K562 (cell line): ENCODE measurements at regions not wholly inside any gene's neighbourhood (a gene's known extent, or its start where the extent isn't known, plus 50 kb on each side); places are given as distances from the start of the nearest gene placed in this dataset.

ENCODE experiments used
- ATAC-seq: fragments of 200-7000 bp; cut with Tn5 transposase; 3 replicates; pipeline ENCODE4 v1.9.1; 2020; ENCODE audit warnings: moderate library complexity
- BruUV-seq: library from RNA; stranded (reverse); fragments of 400-500 nt; replicated peaks from 2 replicates; lab custom pipeline; 2021; lab: Mats Ljungman, UMichigan
- CTCF ChIA-PET: fragments of 300-600 bp; formaldehyde crosslinking; extraction: SDS; loops from one replicate; lab custom pipeline; 2021; ENCODE audit warnings: low intra/inter-chr PET ratio; lab: Yijun Ruan, JAX
- POLR2A ChIA-PET: fragments of 300-600, 350-650 bp; sonication (Branson Sonifier 250); formaldehyde crosslinking; extraction: SDS; loops from one replicate; lab custom pipeline; 2021; ENCODE audit warnings: antibody characterized with exemption, inconsistent platforms; lab: Yijun Ruan, JAX
- DNase-seq, 4 experiments: peaks; one replicate each; pipeline versions ENCODE4 v3.0.0 to v3.0.0-alpha.2; 2011 to 2018; ENCODE audit warnings: low spot score in 3 of 4, mixed read lengths in 3 of 4; ENCODE audit errors: extremely low read depth in 1 of 4
- FAIRE-seq: peaks from 2 replicates; lab custom pipeline; 2011; peaks lifted over from hg19 to GRCh38; lab: Jason Lieb, UNC
- H2AFZ ChIP-seq: 2 replicates; pipeline ENCODE4 v1.6.0; 2011; ENCODE audit warnings: low read depth, low read length, control low read depth, inconsistent platforms
- H3K27ac ChIP-seq: fragments of 200-600 bp; 3 replicates; pipeline ENCODE4 v1.8.0; 2011; ENCODE audit warnings: low read depth, mild to moderate bottlenecking, control low read depth, inconsistent platforms, low read length, moderate library complexity, mixed read lengths; ENCODE audit errors: extremely low read depth
- H3K27me3 ChIP-seq, 2 experiments: fragments of 300-600 bp in 1 of 2; 2 replicates in 1 of 2; 3 replicates in 1 of 2; pipeline versions ENCODE4 v1.6.0 to v1.8.0; 2011; ENCODE audit warnings: inconsistent platforms in 2 of 2, low read length in 2 of 2, mild to moderate bottlenecking in 1 of 2, mixed read lengths in 1 of 2, moderate library complexity in 1 of 2; ENCODE audit not compliant: control insufficient read depth in 2 of 2, insufficient read depth in 2 of 2
- H3K36me3 ChIP-seq: fragments of 300-600 bp; 3 replicates; pipeline ENCODE4 v1.8.0; 2011; ENCODE audit warnings: mild to moderate bottlenecking, low read length, inconsistent platforms; ENCODE audit not compliant: control insufficient read depth, insufficient read depth
- H3K4me1 ChIP-seq, 2 experiments: fragments of 200-600 bp in 1 of 2; replicated peaks in 1 of 2; 2 replicates in 1 of 2; 3 replicates in 1 of 2; pipeline versions ENCODE4 v1.5.1 to v1.8.0; 2011; ENCODE audit warnings: inconsistent platforms in 2 of 2, low read length in 2 of 2, mild to moderate bottlenecking in 1 of 2, mixed read lengths in 1 of 2, moderate library complexity in 1 of 2; ENCODE audit not compliant: control insufficient read depth in 2 of 2, insufficient read depth in 2 of 2
- H3K4me2 ChIP-seq: 2 replicates; pipeline ENCODE4 v1.6.1; 2011; ENCODE audit warnings: low read length, control low read depth, inconsistent platforms, mixed read lengths; ENCODE audit not compliant: insufficient read depth
- H3K4me3 ChIP-seq: fragments of 200-600 bp; sonication (generic), shearing (Covaris generic); 2 replicates; pipeline ENCODE4 v1.5.1; 2016; ENCODE audit warnings: control low read depth, inconsistent platforms
- H3K79me2 ChIP-seq: fragments of 200-600 bp; 3 replicates; pipeline ENCODE4 v1.8.0; 2011; ENCODE audit warnings: low read length, inconsistent platforms; ENCODE audit not compliant: control insufficient read depth, insufficient read depth
- H3K9ac ChIP-seq, 2 experiments: 2 replicates each; pipeline versions ENCODE4 v1.6.0 to v1.6.1; 2011; ENCODE audit warnings: low read depth in 2 of 2, low read length in 2 of 2, control low read depth in 1 of 2, inconsistent platforms in 1 of 2, mild to moderate bottlenecking in 1 of 2, mixed read lengths in 1 of 2; ENCODE audit not compliant: insufficient read depth in 1 of 2
- H3K9me1 ChIP-seq: one replicate; pipeline ENCODE4 v1.6.0; 2011; ENCODE audit warnings: inconsistent platforms, mild to moderate bottlenecking, low read length, moderate library complexity; ENCODE audit not compliant: control insufficient read depth, insufficient read depth
- H3K9me3 ChIP-seq: replicated peaks from 2 replicates; pipeline ENCODE4 v1.5.1; 2011; ENCODE audit warnings: low read depth, low read length, inconsistent platforms; ENCODE audit not compliant: control insufficient read depth, insufficient read depth
- H4K20me1 ChIP-seq: replicated peaks from 2 replicates; pipeline ENCODE4 v1.6.1; 2011; ENCODE audit warnings: low read length, inconsistent platforms, mixed read lengths; ENCODE audit not compliant: control insufficient read depth, insufficient read depth
- ATF6 ChIP-seq: sonication (generic); formaldehyde crosslinking; IDR thresholded peaks from 2 replicates; pipeline ENCODE4 v1.4.0; 2020; ENCODE audit warnings: mild to moderate bottlenecking, missing genetic modification reagents
- CTBP1 ChIP-seq: fragments of 450-650 bp; IDR thresholded peaks from 2 replicates; pipeline ENCODE4 v1.6.1; 2016; ENCODE audit warnings: borderline replicate concordance
- LARP7 ChIP-seq: fragments of 450-650 bp; IDR thresholded peaks from 2 replicates; pipeline ENCODE4 v1.6.1; 2016
- PTTG1 ChIP-seq: fragments of 450-650 bp; IDR thresholded peaks from 2 replicates; pipeline ENCODE4 v1.6.1; 2016; ENCODE audit warnings: low read depth, mild to moderate bottlenecking, missing genetic modification characterization, missing compliant biosample characterization
- RERE ChIP-seq: sonication (generic); formaldehyde crosslinking; IDR thresholded peaks from 2 replicates; pipeline ENCODE4 v1.8.0; 2023; ENCODE audit warnings: missing genetic modification reagents, mild to moderate bottlenecking, borderline replicate concordance
- TOE1 ChIP-seq, 2 experiments: fragments of 450-650 bp in 1 of 2; sonication (generic) in 1 of 2; formaldehyde crosslinking in 1 of 2; IDR thresholded peaks; 2 replicates each; pipeline versions ENCODE4 v1.7.1 to v1.8.0; 2016 to 2022; ENCODE audit warnings: borderline replicate concordance in 2 of 2, mild to moderate bottlenecking in 2 of 2, antibody characterized with exemption in 1 of 2, inconsistent platforms in 1 of 2, low read depth in 1 of 2, missing genetic modification reagents in 1 of 2, moderate library complexity in 1 of 2
- XRCC5 ChIP-seq: fragments of 200-400 bp; formaldehyde crosslinking; IDR thresholded peaks from 2 replicates; pipeline ENCODE4 v1.6.1; 2017; ENCODE audit warnings: low read depth, mild to moderate bottlenecking, low read length
- ZBTB43 ChIP-seq: sonication (generic); formaldehyde crosslinking; IDR thresholded peaks from 2 replicates; pipeline ENCODE4 v1.8.0; 2023; ENCODE audit warnings: mild to moderate bottlenecking, missing genetic modification reagents
- WGBS: fragments of 100-300 bp; shearing (Covaris generic); methylation state at CpG from one replicate; pipeline ENCODE4 v1.1.6; 2016; ENCODE audit warnings: low coverage, mixed read lengths; ENCODE audit not compliant: insufficient coverage; ENCODE audit errors: missing lambda C conversion rate; 5-methylcytosine and 5-hydroxymethylcytosine counted together
- in situ Hi-C: fragments of 300-500 bp; cut with MboI; formaldehyde crosslinking; loops from 4 replicates; pipeline ENCODE4 v1.15.0; 2018; ENCODE audit warnings: inconsistent platforms, mixed read lengths
- intact Hi-C: fragments of 100-400 bp; cut with micrococcal nuclease; formaldehyde crosslinking; loops from 2 replicates; pipeline ENCODE4 v1.14.2; 2022

GRCh38 chr6:20265842-20266241 lies 53.6 kb upstream of the MBOAT1 start (continued):
- TF ChIP-seq ATF6 (CRISPR knock-in tag) (no peak), PTTG1 (tag) (no peak), ZBTB43 (CRISPR knock-in tag) (no peak), CTBP1 (no peak)

- no peaks in the 10 kb centered on the region for H3K79me2 ChIP-seq
- ChIA-PET CTCF (no interaction called here), POLR2A (interaction anchor here (0.5 to 0.7 kb wide), 2 partner anchors 9 to 338 kb away, joined by 3 read pairs; no protein-coding TSS in a partner anchor)
- H3K4me1 ChIP-seq = peaks cover 0 to 15% of the 10 kb centered on the region in 2 experiments; a peak in 3 of 5 replicates
- DNase-seq (peak; percentile 43 to 62 (median 54)), FAIRE-seq (peak; percentile 62), ATAC-seq (peak; percentile 74)
- intact Hi-C loops (no loop called here), in situ Hi-C loops (no loop called here)
- peak overlapping the region; percentile 56; the same call in 1 of the 2 replicates for H3K4me2 ChIP-seq
- no peak overlapping the region for H3K4me3 ChIP-seq
- no peaks in the 10 kb centered on the region for H3K36me3 ChIP-seq
- H2AFZ ChIP-seq = peak overlapping the region; percentile 95
- no peaks in the 10 kb centered on the region for H3K9me3 ChIP-seq
- WGBS = 28% methylated on average over 11 of the region's 11 CpGs
- H3K27me3 ChIP-seq = no peaks in the 10 kb centered on the region
- no peak overlapping the region for H3K9ac ChIP-seq
- H3K27ac ChIP-seq = peak overlapping the region; percentile 6; the same call in 1 of the 3 replicates
- BruUV-seq = no TSS peak
- H3K9me1 ChIP-seq = no peaks in the 10 kb centered on the region
- H4K20me1 ChIP-seq = no peaks in the 10 kb centered on the region
- TF ChIP-seq TOE1 (IDR thresholded peaks at IDR 0.05; ENCODE audit: borderline replicate concordance) (no peak), TOE1 (CRISPR knock-in tag; IDR thresholded peaks at IDR 0.05; ENCODE audit: borderline replicate concordance, low read depth) (no peak), XRCC5 (no peak), RERE (CRISPR knock-in tag) (no peak), LARP7 (no peak)
Observed at GRCh38 chr6:20266851-20267608, 54.8 kb upstream of the MBOAT1 start.
